HG03159 (cell line): ENCODE measurements at regions not wholly inside any gene's neighbourhood (a gene's known extent, or its start where the extent isn't known, plus 50 kb on each side); places are given as distances from the start of the nearest gene placed in this dataset.

Experiments
- ATAC-seq: cut with Tn5 transposase; IDR thresholded peaks from one replicate; pipeline ENCODE4 v1.9.1; 2021; ENCODE audit warnings: mild to moderate bottlenecking, moderate library complexity; ENCODE audit not compliant: unreplicated experiment

GRCh38 chr1:219801156-219801820, 127.1 kb downstream of the SLC30A10 start:
- ATAC-seq: no peak

- no peak for ATAC-seq
Measured at GRCh38 chr1:219798283-219799030, 129.9 kb downstream of the SLC30A10 start.

GRCh38 chr1:219797683-219798082, 130.7 kb downstream of the SLC30A10 start:
- no peak for ATAC-seq

- ATAC-seq: no peak
Measured at GRCh38 chr1:219797009-219797408, 131.3 kb downstream of the SLC30A10 start.

GRCh38 chr1:219795363-219795917, 132.9 kb downstream of the SLC30A10 start:
- ATAC-seq: no peak

- peak; percentile 61 for ATAC-seq
Measured at GRCh38 chr1:219794085-219794743, 134.1 kb downstream of the SLC30A10 start.

DNA sequence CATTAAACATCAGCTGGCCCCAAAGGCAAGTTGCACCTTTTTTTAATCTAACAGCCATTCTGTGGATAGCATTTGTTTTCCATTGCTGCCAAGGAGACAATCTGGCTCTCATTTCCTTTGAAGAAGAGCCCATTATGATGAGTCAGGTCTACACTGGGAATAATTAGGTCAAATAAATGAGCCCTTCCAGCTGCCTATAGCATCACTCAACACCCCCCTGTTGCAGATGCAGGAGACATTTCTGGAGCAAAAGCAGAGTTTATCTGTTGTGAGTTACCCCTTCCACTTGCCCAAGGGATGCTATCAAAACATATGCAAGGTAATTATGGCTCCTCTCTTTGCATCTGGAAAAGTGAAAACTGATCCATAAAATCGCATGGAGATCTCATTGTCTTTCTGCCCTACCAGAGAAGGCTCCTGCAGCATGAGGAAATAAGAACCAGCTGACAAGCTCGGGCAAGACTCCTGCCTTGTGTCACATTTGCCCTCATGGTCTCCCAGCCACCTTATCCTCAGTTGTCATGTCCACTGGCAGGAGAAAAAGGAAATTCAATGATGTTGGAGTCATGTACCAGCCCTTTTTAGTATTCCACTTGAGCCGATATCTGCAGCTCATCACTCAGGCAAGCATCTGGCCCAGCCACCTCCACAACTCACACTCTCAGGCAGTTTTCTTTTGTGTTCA, 135.9 kb downstream of the SLC30A10 start:
- no peak for ATAC-seq

DNA sequence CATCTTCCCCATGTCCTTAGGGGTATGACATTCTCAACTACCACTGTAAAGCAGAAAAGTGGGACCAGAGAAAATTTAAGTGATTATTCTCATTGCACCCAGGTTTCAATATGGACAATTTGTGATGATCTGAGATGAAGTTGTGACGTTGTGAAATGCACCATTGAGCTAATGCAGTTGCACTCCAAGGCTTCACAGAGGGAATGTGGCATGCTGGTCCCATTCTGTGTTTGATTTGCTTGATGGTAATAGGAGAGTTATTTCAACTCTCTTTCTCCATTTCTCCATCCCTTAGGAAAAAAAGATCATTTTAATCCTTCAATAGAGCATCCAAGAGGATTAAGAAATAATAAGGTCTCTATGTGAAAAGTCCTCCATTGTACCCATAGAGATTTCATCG, 136.6 kb downstream of the SLC30A10 start:
- no peak for ATAC-seq

DNA sequence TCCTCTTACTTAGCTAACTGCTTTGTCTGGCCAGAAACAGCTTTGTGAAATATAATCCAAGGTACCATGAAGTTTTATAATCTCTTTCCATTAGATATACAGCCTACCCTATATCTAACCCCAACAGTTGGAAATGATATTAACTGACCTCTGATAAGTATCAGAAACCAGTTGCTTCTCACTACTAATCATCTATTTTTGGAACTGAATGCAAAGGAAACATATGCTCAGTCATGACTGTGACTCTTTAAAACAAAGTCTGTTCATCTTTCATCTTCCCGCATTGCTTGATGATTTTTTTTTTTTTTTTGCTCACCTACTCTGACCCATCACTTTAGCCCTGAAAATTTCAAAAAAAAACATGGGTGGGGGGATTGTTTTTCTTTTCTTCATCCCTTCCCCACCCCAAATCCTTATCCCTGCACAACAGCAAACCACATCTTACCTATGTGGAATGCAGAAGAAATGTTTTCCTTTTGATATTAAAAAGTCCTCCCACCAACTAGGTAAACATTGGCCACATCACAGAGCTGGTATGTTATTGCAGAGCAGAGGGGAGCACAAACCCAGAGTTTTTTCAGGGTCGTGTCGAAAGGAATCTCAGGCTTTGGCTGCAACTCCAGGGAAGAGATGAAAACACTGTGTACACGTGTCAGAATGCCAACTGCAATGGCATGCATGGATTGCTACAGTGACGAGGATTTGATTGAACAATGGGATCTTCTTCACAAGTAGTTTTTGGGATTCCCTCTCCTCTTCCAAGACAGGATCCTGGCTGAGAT, 137.3 kb downstream of the SLC30A10 start:
- ATAC-seq: no peak

DNA sequence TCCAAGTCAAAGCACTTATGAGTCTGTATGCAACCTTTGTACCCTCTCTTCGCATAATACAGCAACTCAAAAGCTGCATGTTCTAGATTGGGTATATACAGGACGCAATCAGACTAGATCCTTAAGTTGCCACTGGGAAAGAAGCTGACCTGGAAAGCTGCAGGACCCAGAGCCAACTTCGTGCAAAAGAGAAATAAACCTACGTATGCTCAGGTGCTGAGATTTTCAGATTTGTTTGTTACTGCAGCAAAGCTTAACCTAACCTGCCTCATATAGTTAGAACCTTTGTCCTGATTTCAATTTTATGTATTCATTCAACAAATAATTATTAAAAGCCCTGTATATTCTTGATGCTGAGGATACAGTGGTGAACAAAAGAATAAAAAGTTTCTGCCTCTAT, 139.7 kb downstream of the SLC30A10 start:
- no peak for ATAC-seq

- no peak for ATAC-seq
Measured at GRCh38 chr1:219788091-219788490, 140.3 kb downstream of the SLC30A10 start.

DNA sequence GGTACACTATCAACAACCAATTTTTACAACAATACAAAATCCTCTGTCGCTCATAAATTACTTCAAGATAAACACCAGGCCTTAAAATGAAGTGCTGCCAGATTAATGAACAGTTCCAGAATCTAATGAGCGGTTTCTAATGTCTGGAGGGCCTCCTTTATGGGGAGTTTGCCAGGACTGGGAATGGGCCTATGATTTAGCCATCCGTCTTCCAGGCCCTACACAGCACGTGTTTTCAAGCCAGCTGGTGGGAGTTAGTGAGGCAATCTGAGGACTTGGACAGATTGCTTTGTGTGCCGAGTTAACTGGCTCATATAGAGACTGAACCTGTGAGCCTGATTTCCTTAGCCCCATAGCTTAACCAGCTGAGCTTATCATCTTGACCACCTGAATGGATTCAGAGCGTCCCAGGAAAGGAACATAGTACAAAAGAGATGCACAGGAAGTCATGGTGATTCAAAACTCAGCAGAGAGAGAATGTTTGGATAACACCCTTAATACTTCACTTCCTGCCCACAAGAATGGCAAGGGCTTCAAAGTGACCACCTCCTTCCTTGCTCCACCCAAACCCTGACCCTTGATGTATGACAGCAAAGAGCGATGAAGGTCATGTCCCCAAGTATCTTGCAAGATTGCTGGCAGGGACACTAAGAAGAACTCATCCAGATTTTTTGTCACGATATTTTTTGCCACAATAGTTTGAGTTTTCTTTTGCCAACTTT, 143.5 kb downstream of the SLC30A10 start:
- no peak for ATAC-seq

- ATAC-seq: no peak
Measured at GRCh38 chr1:219783605-219784235, 144.6 kb downstream of the SLC30A10 start.

DNA sequence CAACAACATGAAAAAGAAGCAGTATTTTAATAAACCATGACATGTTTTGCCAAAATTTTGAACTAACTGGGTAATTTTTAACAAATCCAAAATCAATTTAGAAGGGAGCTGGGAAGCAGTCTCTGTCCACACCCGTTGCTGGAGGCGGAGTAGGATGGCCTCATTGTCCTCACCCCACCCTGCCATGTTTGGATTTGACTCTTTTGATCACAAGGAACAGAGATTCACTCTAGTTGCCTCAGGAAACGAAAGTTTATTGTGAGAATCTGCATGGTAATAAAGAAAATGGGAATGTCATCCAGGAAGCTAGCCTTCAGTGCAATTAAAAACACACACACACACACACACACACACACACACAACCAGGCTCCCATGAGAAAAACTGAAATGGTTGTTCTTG, 145.4 kb downstream of the SLC30A10 start:
- no peak for ATAC-seq

- ATAC-seq: no peak
Measured at GRCh38 chr1:219782311-219782710, 146.0 kb downstream of the SLC30A10 start.

DNA sequence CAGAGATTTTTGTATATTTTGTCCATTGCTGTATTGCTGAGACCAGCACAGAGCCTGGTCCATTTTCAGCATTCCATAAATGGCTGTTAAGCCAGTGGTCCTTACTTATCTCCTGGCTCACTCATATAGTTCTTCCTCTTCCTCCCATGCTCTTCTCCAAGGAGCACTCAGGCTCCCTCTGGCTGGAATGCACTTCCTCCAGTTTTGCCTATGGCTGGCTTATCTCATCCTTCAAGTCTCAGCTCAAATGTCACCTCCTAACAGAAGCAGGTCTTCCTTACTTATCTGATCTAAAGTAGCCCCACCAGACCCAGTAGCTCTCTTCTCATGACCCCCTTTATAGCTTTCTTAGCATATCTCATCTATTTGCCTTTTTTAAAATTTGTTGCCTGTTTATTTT, 146.9 kb downstream of the SLC30A10 start:
- no peak for ATAC-seq

DNA sequence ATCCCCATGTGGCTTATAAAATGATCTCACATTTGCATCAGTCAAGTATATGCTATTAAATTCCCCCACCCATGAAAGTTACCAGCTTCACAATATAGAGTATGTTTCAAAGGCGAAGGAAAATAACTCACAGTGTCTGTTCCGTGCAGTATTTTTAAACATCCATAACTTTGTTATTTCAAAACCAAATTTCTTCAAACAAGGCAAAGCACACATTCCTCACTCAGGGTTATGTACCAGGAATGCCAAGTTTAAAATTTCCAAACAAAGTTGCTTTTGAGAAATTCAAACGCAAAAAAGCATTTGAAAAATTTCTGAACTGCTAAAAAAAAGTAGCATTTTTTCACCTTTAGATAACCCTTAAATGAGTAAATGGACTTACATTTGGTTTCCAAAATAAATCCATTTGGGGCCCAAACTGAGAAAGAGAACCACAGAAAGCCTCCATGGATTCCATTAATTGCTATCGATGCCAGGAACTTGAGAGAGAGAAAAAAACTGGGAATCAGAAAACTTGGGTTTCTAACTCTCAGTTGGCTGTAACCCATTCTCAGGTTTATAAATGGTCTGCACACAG, 149.5 kb downstream of the SLC30A10 start:
- no peak for ATAC-seq

DNA sequence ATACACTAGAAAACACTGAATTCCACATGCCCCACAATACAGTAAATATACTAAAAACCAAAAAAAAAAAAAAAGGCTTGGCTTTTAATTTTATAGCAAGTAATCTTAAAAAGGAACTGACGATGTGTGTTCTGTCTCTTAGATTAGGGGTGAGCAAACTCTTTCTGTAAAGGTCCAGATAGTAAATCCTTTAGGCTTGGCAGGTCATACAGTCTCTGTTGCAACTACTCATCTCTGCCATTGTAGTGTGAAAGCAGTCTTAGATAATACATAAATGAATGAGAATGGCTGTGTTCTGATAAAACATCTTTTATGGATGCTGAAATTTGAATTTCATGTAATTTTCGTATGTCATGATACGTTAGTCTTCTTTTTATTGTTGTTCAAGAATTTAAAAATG, 150.2 kb downstream of the SLC30A10 start:
- ATAC-seq: no peak

DNA sequence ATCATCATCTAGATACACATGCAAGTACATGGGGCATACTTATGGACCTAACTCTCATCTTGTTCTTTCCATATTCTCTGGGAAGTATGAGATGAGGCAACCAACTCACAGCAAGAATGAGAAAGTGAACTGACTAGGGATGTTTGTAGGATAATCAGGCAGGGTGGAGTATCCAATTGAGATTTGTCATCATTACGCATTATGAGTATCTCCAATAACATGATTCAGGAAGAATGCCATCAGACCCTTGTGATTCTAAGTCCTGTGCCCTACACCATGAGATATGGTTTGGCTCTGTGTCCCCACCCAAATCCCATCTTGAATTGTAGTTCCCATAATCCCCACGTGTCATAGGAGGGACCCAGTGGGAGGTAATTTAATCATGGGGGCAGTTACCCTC, 154.0 kb downstream of the SLC30A10 start:
- ATAC-seq: no peak
